ENCODE measurements at regions not wholly inside any gene's neighbourhood (a gene's known extent, or its start where the extent isn't known, plus 50 kb on each side); places are given as distances from the start of the nearest gene placed in this dataset.
"Not testable (repeated sequence)": the region's sequence is repeated elsewhere in the genome, so short reads cannot be mapped to it uniquely, and the experiment has no call there.

- ChIA-PET POLR2A (no interaction called here), CTCF (no interaction called here)
Measured at GRCh38 chr14:71165121-71166031, 258.1 kb downstream of the PCNX1 start.

- CTCF ChIA-PET: interaction anchor here (1.1 to 2.1 kb wide), 2 partner anchors 238 to 586 kb away, joined by 4 to 8 read pairs; no protein-coding TSS in a partner anchor
- POLR2A ChIA-PET: no interaction called here
Measured at GRCh38 chr14:71166180-71166837, 259.1 kb downstream of the PCNX1 start.

GRCh38 chr14:71167325-71167950, 260.2 kb downstream of the PCNX1 start:
- CTCF ChIA-PET: interaction anchor here (1.1 to 2.1 kb wide), 2 partner anchors 25 to 237 kb away, joined by 3 to 8 read pairs; no protein-coding TSS in a partner anchor
- POLR2A ChIA-PET: not testable (repeated sequence)

DNA sequence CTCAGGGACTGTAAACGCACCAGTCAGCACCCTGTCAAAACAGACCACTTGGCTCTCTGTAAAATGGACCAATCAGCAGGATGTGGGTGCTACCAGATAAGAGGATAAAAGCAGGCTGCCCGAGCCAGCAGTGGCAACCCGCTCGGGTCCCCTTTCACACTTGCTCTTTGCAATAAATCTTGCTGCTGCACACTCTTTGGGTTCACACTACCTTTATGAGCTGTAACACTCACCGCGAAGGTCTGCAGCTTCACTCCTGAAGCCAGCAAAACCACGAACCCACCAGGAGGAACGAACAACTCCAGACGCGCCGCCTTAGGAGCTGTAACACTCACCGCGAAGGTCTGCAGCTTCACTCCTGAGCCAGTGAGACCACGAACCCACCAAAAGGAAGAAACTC, 260.9 kb downstream of the PCNX1 start:
- CTCF ChIA-PET: interaction anchor here (1.1 to 2.1 kb wide), 2 partner anchors 25 to 236 kb away, joined by 3 to 8 read pairs; no protein-coding TSS in a partner anchor
- POLR2A ChIA-PET: not testable (repeated sequence)

DNA sequence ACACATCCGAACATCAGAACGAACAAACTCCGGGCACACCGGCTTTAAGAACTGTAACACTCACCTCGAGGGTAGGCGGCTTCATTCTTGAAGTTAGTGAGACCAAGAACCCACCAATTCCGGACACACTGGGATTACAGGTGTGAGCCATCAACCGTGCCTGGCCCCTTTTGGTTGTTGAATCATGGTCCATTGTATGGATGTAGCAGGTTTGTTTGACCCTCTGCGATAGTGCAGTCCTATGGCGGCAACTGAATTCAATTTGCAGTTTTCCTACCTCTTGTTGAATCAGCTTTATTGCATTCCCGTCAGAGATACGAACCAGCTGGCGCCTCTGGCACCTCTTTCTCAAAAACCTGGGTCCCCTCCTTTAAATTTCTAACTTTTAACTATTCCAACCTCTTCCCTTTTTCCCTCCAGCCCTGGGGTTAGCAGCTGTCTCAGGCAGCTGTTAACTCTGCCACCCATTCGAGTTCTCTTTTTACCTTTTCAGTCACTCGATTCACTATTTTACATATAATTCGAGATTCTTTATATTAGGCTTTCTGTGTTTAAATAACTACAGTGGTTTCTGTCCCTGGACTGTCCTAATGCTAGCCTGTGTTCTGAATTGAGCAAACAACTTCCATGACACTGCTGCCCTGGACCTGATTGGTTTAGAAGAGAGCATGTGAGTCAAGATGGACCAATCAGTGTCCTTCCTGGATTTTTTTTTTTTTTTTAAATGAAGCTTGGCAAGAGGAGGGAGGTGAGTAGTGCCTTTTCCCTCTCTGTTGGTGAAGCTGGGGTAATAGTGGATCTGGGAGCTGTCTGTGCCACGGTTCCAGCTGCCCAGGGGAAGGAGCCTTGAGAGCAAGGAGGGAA, 261.5 kb downstream of the PCNX1 start:
- CTCF ChIA-PET: interaction anchor here (0.5 to 1.1 kb wide), 4 partner anchors 10 to 896 kb away, joined by 3 read pairs; no protein-coding TSS in a partner anchor
- POLR2A ChIA-PET: interaction anchor here (0.6 to 0.8 kb wide), 2 partner anchors 23 to 49 kb away, joined by 3 to 5 read pairs; no protein-coding TSS in a partner anchor

GRCh38 chr14:71169861-71170260, 262.6 kb downstream of the PCNX1 start:
- POLR2A ChIA-PET: no interaction called here

GRCh38 chr14:71175491-71175890, 268.2 kb downstream of the PCNX1 start:
- ChIA-PET POLR2A (no interaction called here), CTCF (no interaction called here)

More at GRCh38 chr14:71169861-71170260, 262.6 kb downstream of the PCNX1 start:
- CTCF ChIA-PET: interaction anchor here (0.7 kb wide), 1 partner anchor 895 kb away, joined by 3 read pairs; no protein-coding TSS in a partner anchor

DNA sequence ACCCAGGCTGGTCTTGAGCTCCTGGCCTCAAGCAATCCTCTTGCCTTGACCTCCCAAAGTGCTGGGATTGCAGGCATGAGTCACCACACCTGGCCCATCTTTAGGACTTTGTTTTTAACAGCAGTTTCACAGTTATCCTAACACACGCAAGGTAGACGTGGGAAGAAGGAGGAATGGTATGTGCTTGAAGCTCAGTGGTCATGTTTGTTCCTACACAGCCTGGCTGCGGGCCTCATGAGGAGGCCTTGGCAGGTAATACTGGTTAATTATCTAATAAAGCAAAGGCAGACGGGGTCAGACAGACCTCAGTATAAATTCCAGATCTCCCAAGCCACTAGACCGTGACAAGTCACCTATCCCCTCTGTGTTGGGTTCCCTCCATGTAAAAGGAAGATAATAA, 271.8 kb downstream of the PCNX1 start:
- CTCF ChIA-PET: no interaction called here
- POLR2A ChIA-PET: no interaction called here

- ChIA-PET CTCF (interaction anchor here (0.6 to 0.9 kb wide), 2 partner anchors 8 to 199 kb away, joined by 3 read pairs; no protein-coding TSS in a partner anchor), POLR2A (no interaction called here)
Measured at GRCh38 chr14:71180397-71180796, 273.1 kb downstream of the PCNX1 start.

DNA sequence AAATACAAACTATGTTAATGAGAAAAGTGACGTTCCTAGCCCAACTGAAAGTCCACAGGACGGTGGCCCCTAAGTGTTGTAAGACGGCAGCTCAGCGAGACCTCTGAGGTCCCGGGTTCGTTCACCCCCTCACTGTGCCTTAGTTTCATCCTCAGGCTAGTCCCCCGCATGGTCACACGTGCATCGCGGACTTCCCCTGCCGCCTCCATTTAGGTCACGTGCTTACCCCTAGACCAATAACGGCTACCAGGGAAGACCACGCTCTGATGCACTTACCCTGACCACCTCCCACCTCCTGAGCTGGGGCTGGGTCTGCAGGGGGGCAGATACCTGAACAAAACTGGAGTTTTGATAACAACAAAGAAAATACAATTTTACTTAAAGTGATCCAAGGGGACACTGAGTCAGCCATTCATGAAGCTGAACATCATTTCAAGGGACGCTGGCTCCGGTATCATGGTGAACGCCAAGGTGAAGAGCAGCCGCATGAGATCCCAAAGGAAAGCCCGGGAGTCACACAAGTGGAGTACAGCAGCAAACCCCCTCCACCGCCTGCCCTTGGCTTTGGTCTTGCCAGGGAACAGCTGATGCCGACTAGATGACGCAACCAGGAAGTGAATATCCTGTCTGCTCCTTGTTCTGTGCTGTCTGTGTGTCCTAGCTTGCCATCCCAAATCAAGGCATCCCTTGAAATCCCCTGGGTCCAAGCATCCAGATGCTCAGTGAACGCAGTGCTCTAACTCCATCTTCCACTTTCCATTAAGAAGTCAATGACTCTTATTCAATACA, 274.1 kb downstream of the PCNX1 start:
- CTCF ChIA-PET: no interaction called here
- POLR2A ChIA-PET: no interaction called here

- CTCF ChIA-PET: interaction anchor here (0.7 kb wide), 2 partner anchors 79 to 144 kb away, joined by 3 to 4 read pairs; no protein-coding TSS in a partner anchor
- POLR2A ChIA-PET: no interaction called here
Measured at GRCh38 chr14:71183876-71184689, 276.8 kb downstream of the PCNX1 start.

DNA sequence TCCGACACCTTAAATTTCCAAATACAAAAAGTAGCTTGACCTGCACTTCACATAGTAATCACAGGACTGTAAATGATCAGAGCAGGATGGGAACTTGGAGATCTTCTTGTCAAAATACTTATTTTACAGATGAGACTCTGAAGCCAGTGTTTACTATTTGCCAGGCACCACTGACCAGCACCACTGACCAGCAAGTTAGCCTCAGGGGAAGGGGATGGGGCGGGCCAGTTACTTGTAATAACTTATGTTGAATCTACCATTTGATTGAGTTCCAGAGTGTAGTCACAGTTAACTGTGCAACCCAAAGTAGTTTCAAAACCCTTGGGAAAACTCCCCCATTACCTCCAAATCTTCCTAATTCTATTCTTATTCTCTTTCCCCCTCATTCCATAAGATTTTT, 278.4 kb downstream of the PCNX1 start:
- CTCF ChIA-PET: no interaction called here
- POLR2A ChIA-PET: no interaction called here

DNA sequence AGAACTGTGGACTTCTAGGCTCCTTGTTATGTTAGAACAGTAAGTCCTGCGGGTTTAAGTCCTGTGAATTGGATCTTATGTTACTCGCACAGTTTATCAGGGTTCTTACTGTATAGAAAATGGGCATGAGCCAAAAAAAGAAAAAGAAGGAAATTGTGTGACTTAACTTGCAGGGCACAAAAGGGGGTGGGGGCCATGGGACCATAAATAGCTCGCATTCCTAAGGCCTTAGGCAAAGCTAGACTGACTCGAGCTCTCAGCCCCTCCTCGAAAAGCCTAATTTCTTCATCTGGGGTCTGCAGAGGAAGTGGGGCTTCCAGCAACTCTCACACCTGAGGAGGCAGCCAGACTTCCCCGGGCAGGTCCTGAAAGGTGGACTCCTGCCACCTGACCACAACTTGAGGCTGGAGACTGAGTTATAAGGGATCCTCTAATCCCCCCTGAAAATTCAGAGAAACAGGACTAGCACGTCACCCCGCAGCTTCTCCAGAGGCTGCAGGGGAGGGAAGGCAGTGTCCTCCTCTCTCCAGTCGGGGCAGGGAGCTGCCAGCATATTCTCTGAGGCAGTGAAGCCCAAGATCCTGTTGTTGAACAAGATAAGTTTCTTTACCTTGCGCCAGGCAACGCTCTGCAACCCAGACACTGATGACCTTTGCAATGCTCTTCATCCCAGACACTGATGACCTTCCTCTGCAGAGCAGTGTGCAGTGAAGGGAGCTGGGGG, 280.5 kb downstream of the PCNX1 start:
- CTCF ChIA-PET: interaction anchor here (0.6 to 1.2 kb wide), 3 partner anchors 7 to 1128 kb away, joined by 3 read pairs; no protein-coding TSS in a partner anchor
- POLR2A ChIA-PET: no interaction called here

DNA sequence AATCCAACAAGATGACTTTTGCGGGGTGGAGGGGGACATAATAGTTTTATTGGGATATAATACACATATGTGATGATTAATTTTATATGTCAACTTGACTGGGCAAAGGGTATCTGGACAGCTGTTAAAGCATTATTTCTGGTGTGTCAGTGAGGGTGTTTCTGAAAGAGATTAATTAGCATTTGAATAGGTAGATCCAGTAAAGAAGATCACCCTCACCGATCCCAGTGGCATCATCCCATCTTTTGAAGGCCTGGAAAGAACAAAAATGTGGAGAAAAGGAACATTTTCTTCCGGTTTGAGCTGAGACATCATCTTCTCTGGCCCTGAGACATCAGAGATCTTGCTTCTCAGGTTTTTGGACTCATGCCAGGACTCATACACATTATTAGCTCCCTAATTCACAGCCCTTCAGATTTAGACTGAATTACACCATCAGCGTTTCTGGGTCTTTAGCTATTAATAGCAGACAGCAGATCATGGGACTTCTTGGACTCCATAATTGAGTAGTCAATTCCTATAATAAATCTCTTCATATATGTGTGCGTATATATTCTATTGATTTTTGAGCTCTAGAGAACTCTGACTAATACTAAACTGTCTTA, 283.6 kb downstream of the PCNX1 start:
- ChIA-PET POLR2A (interaction anchor here (0.5 to 0.6 kb wide), 2 partner anchors 11 to 60 kb away, joined by 3 read pairs; no protein-coding TSS in a partner anchor), CTCF (no interaction called here)

- ChIA-PET POLR2A (no interaction called here), CTCF (no interaction called here)
Measured at GRCh38 chr14:71193663-71194062, 286.4 kb downstream of the PCNX1 start.

GRCh38 chr14:71194251-71194650, 287.0 kb downstream of the PCNX1 start:
- CTCF ChIA-PET: no interaction called here
- POLR2A ChIA-PET: no interaction called here

GRCh38 chr14:71196921-71197320, 289.7 kb downstream of the PCNX1 start:
- POLR2A ChIA-PET: no interaction called here

More at GRCh38 chr14:71196921-71197320, 289.7 kb downstream of the PCNX1 start:
- CTCF ChIA-PET: no interaction called here

All from activated CD8-positive, alpha-beta memory T cell treated with anti-CD3 and anti-CD28 coated beads for 36 hours (primary cell).